GM12878 (cell line): ENCODE measurements at regions not wholly inside any gene's neighbourhood (a gene's known extent, or its start where the extent isn't known, plus 50 kb on each side); places are given as distances from the start of the nearest gene placed in this dataset.

Experiments
- ATAC-seq: fragments of 200-7000 bp; cut with Tn5 transposase; 3 replicates; pipeline ENCODE4 v1.9.1; 2020; ENCODE audit warnings: mild to moderate bottlenecking, moderate library complexity
- BruUV-seq: library from RNA; stranded (reverse); fragments of 400-500 nt; replicated peaks from 2 replicates; lab custom pipeline; 2021; lab: Mats Ljungman, UMichigan
- CTCF ChIA-PET: fragments of 300-600 bp; sonication (Branson Sonifier 250); formaldehyde crosslinking; extraction: SDS; loops from one replicate; lab custom pipeline; 2021; ENCODE audit warnings: inconsistent platforms; lab: Yijun Ruan, JAX
- POLR2A ChIA-PET: fragments of 350-600 bp; formaldehyde crosslinking; extraction: SDS; loops from one replicate; lab custom pipeline; 2021; ENCODE audit warnings: inconsistent platforms; lab: Charles Lee
- RAD21 ChIA-PET: fragments of 300-600 bp; sonication (Branson Sonifier 250); formaldehyde crosslinking; loops from one replicate; lab custom pipeline; 2023; ENCODE audit warnings: antibody characterized with exemption; ENCODE audit not compliant: unreplicated experiment; lab: Charles Lee
- SMC1A ChIA-PET: fragments of 300-600 bp; sonication (Branson Sonifier 250); formaldehyde crosslinking; loops from one replicate; lab custom pipeline; 2023; ENCODE audit not compliant: unreplicated experiment, uncharacterized antibody; lab: Charles Lee
- DNase-seq: peaks from one replicate; pipeline ENCODE4 v3.0.0-alpha.2; 2011; ENCODE audit warnings: low read depth, low spot score
- FAIRE-seq: peaks from 3 replicates; lab custom pipeline; 2011; peaks lifted over from hg19 to GRCh38; lab: Jason Lieb, UNC
- H2AFZ ChIP-seq: 2 replicates; pipeline ENCODE4 v1.6.0; 2011; ENCODE audit warnings: low read depth, low read length, control low read depth; ENCODE audit not compliant: control insufficient read depth
- H3K27ac ChIP-seq: 2 replicates; pipeline ENCODE4 v1.5.1; 2011; ENCODE audit warnings: control low read depth; ENCODE audit not compliant: control insufficient read depth, insufficient read depth
- H3K27me3 ChIP-seq, 2 experiments: replicated peaks in 1 of 2; 2 replicates each; pipeline versions ENCODE4 v1.6.0 to v1.6.1; 2011; ENCODE audit warnings: low read length in 1 of 2; ENCODE audit not compliant: control insufficient read depth in 2 of 2, insufficient read depth in 2 of 2
- H3K36me3 ChIP-seq, 2 experiments: 2 replicates each; pipeline ENCODE4 v1.5.1; 2011; ENCODE audit warnings: low read length in 1 of 2; ENCODE audit not compliant: control insufficient read depth in 2 of 2, insufficient read depth in 2 of 2
- H3K4me1 ChIP-seq: 2 replicates; pipeline ENCODE4 v1.6.1; 2011; ENCODE audit warnings: mild to moderate bottlenecking, low read length, moderate library complexity, mixed read lengths; ENCODE audit not compliant: control insufficient read depth, insufficient read depth
- H3K4me2 ChIP-seq: 2 replicates; pipeline ENCODE4 v1.6.0; 2011; ENCODE audit warnings: control low read depth; ENCODE audit not compliant: control insufficient read depth, insufficient read depth
- H3K4me3 ChIP-seq: fragments of 200-600 bp; sonication (generic); 2 replicates; pipeline ENCODE4 v1.5.1; 2016
- H3K79me2 ChIP-seq: 2 replicates; pipeline ENCODE4 v1.6.0; 2011; ENCODE audit warnings: low read length; ENCODE audit not compliant: control insufficient read depth, insufficient read depth
- H3K9ac ChIP-seq: 2 replicates; pipeline ENCODE4 v1.8.0; 2011; ENCODE audit warnings: low read length, control low read depth, mixed read lengths; ENCODE audit not compliant: control insufficient read depth, insufficient read depth
- H3K9me3 ChIP-seq: replicated peaks from 3 replicates; pipeline ENCODE4 v1.5.1; 2011; ENCODE audit warnings: mild to moderate bottlenecking, low read length; ENCODE audit not compliant: control insufficient read depth, insufficient read depth
- H4K20me1 ChIP-seq: 2 replicates; pipeline ENCODE4 v1.6.0; 2011; ENCODE audit not compliant: control insufficient read depth, insufficient read depth
- ATF7 ChIP-seq: fragments of 450-650 bp; IDR thresholded peaks from 2 replicates; pipeline ENCODE4 v1.6.1; 2016; ENCODE audit warnings: low read depth, mild to moderate bottlenecking
- CREM ChIP-seq: IDR thresholded peaks from 2 replicates; pipeline ENCODE4 v1.6.1; 2014; ENCODE audit warnings: antibody characterized with exemption, low read depth
- DPF2 ChIP-seq: fragments of 450-650 bp; IDR thresholded peaks from 2 replicates; pipeline ENCODE4 v1.6.1; 2017; ENCODE audit warnings: mild to moderate bottlenecking
- RELA ChIP-seq: fragments of 450-650 bp; IDR thresholded peaks from 2 replicates; pipeline ENCODE4 v1.8.0; 2014; ENCODE audit warnings: borderline replicate concordance; ENCODE audit not compliant: partially characterized antibody
- YBX1 ChIP-seq: fragments of 450-650 bp; IDR thresholded peaks from 2 replicates; pipeline ENCODE4 v1.6.1; 2016; ENCODE audit warnings: antibody characterized with exemption
- WGBS: methylation state at CpG from one replicate; pipeline ENCODE4 v1.1.6; 2016; ENCODE audit warnings: low lambda C conversion rate; ENCODE audit not compliant: insufficient replicate concordance, insufficient coverage; ENCODE audit errors: missing lambda C conversion rate; 5-methylcytosine and 5-hydroxymethylcytosine counted together
- in situ Hi-C: fragments of 300-500 bp; cut with MboI; formaldehyde crosslinking; loops from 9 replicates; pipeline ENCODE4 v1.14.3; 2018; ENCODE audit warnings: mixed read lengths
- intact Hi-C: fragments of 100-400 bp; cut with micrococcal nuclease; formaldehyde crosslinking; loops from one replicate; pipeline ENCODE4 v1.14.2; 2022; ENCODE audit not compliant: unreplicated experiment
- TF ChIP-seq, protein P1 (sequence below): fragments of 450-650 bp; IDR thresholded peaks from 2 replicates; pipeline ENCODE4 v1.6.1; 2014; ENCODE audit warnings: mild to moderate bottlenecking
- TF ChIP-seq, protein P2 (sequence below): IDR thresholded peaks from 2 replicates; pipeline ENCODE4 v1.6.1; 2011; ENCODE audit warnings: low read depth, mild to moderate bottlenecking, low read length, moderate library complexity, borderline replicate concordance; ENCODE audit errors: extremely low read depth
- TF ChIP-seq, protein P3 (sequence below): IDR thresholded peaks from 2 replicates; pipeline ENCODE4 v1.6.1; 2012; ENCODE audit warnings: mild to moderate bottlenecking, low read depth, low read length

DNA sequence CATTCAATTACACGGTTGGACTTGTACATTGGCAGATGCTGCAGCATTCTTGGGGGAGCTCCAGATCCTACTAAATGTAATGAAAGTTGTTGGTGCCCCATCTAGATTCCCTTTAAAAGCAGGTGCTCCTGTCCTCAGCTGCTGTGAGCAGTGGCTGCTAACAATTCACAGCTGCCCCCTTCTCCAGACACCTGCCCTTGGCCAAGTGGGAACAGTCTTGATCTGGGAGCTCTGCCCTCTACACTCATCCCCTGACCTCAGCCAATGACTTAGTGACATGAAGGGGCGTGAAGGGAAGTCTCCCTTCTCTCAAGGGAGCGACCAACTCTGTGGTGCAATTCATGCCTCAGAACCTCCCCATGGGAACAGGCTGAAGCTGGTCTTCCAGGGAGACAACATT is 125.7 kb downstream of the EIF4E start:
- Histone ChIP-seq H3K9ac (no peak overlapping the region), H3K27me3 (no peaks in the 10 kb centered on the region), H3K9me3 (no peaks in the 10 kb centered on the region), H4K20me1 (no peaks in the 10 kb centered on the region), H2AFZ (no peak overlapping the region), H3K4me1 (no peaks in the 10 kb centered on the region), H3K27ac (no peak overlapping the region), H3K4me2 (no peak overlapping the region), H3K36me3 (no peaks in the 10 kb centered on the region), H3K79me2 (no peaks in the 10 kb centered on the region), H3K4me3 (no peak overlapping the region)
- TF ChIP-seq DPF2 (no peak), ATF7 (no peak), RELA (no peak), YBX1 (no peak), CREM (no peak)
- TF ChIP-seq, protein P1, sequence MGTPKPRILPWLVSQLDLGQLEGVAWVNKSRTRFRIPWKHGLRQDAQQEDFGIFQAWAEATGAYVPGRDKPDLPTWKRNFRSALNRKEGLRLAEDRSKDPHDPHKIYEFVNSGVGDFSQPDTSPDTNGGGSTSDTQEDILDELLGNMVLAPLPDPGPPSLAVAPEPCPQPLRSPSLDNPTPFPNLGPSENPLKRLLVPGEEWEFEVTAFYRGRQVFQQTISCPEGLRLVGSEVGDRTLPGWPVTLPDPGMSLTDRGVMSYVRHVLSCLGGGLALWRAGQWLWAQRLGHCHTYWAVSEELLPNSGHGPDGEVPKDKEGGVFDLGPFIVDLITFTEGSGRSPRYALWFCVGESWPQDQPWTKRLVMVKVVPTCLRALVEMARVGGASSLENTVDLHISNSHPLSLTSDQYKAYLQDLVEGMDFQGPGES: no peak
- TF ChIP-seq, protein P2, sequence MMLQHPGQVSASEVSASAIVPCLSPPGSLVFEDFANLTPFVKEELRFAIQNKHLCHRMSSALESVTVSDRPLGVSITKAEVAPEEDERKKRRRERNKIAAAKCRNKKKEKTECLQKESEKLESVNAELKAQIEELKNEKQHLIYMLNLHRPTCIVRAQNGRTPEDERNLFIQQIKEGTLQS: no peak
- TF ChIP-seq, protein P3, sequence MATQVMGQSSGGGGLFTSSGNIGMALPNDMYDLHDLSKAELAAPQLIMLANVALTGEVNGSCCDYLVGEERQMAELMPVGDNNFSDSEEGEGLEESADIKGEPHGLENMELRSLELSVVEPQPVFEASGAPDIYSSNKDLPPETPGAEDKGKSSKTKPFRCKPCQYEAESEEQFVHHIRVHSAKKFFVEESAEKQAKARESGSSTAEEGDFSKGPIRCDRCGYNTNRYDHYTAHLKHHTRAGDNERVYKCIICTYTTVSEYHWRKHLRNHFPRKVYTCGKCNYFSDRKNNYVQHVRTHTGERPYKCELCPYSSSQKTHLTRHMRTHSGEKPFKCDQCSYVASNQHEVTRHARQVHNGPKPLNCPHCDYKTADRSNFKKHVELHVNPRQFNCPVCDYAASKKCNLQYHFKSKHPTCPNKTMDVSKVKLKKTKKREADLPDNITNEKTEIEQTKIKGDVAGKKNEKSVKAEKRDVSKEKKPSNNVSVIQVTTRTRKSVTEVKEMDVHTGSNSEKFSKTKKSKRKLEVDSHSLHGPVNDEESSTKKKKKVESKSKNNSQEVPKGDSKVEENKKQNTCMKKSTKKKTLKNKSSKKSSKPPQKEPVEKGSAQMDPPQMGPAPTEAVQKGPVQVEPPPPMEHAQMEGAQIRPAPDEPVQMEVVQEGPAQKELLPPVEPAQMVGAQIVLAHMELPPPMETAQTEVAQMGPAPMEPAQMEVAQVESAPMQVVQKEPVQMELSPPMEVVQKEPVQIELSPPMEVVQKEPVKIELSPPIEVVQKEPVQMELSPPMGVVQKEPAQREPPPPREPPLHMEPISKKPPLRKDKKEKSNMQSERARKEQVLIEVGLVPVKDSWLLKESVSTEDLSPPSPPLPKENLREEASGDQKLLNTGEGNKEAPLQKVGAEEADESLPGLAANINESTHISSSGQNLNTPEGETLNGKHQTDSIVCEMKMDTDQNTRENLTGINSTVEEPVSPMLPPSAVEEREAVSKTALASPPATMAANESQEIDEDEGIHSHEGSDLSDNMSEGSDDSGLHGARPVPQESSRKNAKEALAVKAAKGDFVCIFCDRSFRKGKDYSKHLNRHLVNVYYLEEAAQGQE: no peak
- ChIA-PET POLR2A (no interaction called here), SMC1A (no interaction called here), CTCF (no interaction called here), RAD21 (no interaction called here)
- in situ Hi-C loops: no loop called here
- WGBS: 23% methylated on average over 3 of the region's 3 CpGs
- DNase-seq (no peak), ATAC-seq (no peak), FAIRE-seq (no peak)
- BruUV-seq: no TSS peak
- intact Hi-C loops: no loop called here
